ENCODE measurements at regions not wholly inside any gene's neighbourhood (a gene's known extent, or its start where the extent isn't known, plus 50 kb on each side); places are given as distances from the start of the nearest gene placed in this dataset.

DNA sequence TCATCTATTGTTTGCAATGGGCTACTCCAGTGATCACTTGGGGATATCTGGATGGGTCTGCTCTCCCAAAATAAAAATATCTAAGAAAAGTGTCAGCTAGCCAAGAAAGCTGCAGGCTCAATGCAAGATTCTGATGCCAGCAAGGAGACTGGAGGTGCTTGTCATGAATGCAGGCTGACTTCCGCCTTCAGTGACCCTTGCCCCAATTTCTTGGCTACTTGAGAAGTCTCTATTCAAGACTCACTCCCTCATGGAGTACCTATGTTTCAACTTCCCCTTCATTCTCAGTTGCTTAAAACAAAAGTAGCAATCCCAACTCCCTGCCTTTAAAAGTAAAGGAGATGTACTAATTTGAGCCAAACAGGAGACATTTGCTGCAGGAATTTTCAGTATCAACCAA is 123.9 kb downstream of the GPR65 start (continued):
- TF ChIP-seq GTF2F1 (IDR thresholded peaks at IDR 0.05; ENCODE audit: borderline replicate concordance, low read depth, low read length) (no peak), EZH2 (IDR thresholded peaks at IDR 0.05; ENCODE audit: low read depth, low read length, severe bottlenecking) (no peak)
